ENCODE measurements at regions not wholly inside any gene's neighbourhood (a gene's known extent, or its start where the extent isn't known, plus 50 kb on each side); places are given as distances from the start of the nearest gene placed in this dataset.

DNA sequence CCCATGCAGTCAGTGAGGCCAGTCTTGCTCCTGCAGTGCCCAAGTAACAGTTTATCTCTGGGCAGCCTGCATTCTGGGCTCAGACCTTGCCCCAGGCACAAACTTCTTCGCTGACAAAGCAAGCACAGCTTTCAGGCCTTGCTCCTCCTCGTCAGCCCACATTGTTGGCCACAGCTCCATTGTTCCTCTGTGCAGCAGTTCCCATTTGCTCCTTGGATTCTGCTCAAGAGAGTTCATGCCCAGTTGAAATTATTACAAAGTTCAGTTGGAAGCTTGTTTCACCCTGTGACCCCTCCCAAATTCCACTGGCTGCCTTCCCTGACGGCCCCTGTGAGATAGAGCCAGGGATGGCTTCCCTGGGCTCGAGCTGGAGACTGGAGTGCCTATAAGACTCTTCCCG, 163.4 kb upstream of the DDHD1 start:
- TF ChIP-seq TAF1 (IDR thresholded peaks at IDR 0.05; ENCODE audit: low read depth, low read length) = no peak
- TF ChIP-seq, protein P1, sequence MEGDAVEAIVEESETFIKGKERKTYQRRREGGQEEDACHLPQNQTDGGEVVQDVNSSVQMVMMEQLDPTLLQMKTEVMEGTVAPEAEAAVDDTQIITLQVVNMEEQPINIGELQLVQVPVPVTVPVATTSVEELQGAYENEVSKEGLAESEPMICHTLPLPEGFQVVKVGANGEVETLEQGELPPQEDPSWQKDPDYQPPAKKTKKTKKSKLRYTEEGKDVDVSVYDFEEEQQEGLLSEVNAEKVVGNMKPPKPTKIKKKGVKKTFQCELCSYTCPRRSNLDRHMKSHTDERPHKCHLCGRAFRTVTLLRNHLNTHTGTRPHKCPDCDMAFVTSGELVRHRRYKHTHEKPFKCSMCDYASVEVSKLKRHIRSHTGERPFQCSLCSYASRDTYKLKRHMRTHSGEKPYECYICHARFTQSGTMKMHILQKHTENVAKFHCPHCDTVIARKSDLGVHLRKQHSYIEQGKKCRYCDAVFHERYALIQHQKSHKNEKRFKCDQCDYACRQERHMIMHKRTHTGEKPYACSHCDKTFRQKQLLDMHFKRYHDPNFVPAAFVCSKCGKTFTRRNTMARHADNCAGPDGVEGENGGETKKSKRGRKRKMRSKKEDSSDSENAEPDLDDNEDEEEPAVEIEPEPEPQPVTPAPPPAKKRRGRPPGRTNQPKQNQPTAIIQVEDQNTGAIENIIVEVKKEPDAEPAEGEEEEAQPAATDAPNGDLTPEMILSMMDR (IDR thresholded peaks at IDR 0.05; ENCODE audit: control extremely low read depth in 1 of 3, insufficient read depth in 1 of 3, low read depth in 1 of 3, low read length in 3 of 3) = no peak
- TF ChIP-seq, protein P2, sequence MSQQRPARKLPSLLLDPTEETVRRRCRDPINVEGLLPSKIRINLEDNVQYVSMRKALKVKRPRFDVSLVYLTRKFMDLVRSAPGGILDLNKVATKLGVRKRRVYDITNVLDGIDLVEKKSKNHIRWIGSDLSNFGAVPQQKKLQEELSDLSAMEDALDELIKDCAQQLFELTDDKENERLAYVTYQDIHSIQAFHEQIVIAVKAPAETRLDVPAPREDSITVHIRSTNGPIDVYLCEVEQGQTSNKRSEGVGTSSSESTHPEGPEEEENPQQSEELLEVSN (IDR thresholded peaks at IDR 0.05) = no peak
- TF ChIP-seq POLR2A (IDR thresholded peaks at IDR 0.05; ENCODE audit: control extremely low read depth in 1 of 2, low read depth in 2 of 2, low read length in 2 of 2) = no peak
- no peak for TF ChIP-seq CHD1 (IDR thresholded peaks at IDR 0.05; ENCODE audit: low read depth, low read length)
- no peak for TF ChIP-seq POLR2AphosphoS5 (IDR thresholded peaks at IDR 0.05; ENCODE audit: low read depth, low read length)
- TF ChIP-seq EP300 (IDR thresholded peaks at IDR 0.05; ENCODE audit: borderline replicate concordance in 1 of 2, low read depth in 2 of 2, low read length in 2 of 2) = no peak

Measured in H1 (cell line).